Middle frontal gyrus (tissue), 1 donor: ENCODE measurements at regions not wholly inside any gene's neighbourhood (a gene's known extent, or its start where the extent isn't known, plus 50 kb on each side); places are given as distances from the start of the nearest gene placed in this dataset.

Experiments used
- DNase-seq: peaks from one replicate; pipeline ENCODE4 v3.0.0-alpha.2; 2015; ENCODE audit warnings: low spot score; ENCODE audit errors: extremely low spot score

GRCh38 chrX:46305431-46305830 is 239.8 kb downstream of the ZNF674 start:
- no peak for DNase-seq

DNA sequence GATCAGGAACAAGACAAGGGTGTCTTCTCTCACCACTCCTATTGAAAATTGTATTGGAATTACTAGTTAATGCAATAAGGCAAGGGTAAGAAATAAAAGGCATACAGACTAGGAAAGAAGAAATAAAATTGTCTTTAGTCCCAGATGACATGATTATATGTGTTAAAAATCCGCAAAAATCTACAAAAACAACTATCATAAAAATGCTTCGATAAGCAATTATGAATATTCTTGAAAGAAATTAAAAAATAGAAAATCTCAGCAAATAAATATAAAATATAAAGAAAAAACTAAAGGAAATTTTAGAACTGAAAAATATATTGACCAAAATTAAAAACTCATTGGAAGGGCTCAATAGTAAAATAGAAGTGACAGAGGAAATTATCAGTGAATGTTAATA is 243.3 kb downstream of the ZNF674 start:
- no peak for DNase-seq

GRCh38 chrX:46298821-46299220 is 246.4 kb downstream of the ZNF674 start:
- no peak for DNase-seq

DNA sequence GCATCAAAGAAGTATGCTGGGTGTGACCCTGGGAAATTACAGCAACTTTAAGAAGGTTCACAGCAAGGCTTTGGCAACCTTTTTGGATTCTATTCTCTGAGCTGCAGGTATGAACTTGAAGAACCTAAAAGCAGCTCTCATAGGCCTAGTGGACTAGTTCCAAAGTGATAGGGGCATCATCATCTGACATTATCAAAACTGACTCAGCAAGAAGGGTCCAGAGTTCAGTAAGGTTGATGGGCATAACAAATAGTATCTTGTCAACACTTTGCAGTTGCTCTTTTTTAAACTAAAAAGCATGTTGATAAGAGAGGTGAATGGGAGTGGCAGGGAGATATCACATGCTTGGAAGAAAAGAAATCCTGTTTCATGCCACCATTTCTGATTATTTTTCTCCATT is 249.3 kb downstream of the ZNF674 start:
- DNase-seq: no peak

DNA sequence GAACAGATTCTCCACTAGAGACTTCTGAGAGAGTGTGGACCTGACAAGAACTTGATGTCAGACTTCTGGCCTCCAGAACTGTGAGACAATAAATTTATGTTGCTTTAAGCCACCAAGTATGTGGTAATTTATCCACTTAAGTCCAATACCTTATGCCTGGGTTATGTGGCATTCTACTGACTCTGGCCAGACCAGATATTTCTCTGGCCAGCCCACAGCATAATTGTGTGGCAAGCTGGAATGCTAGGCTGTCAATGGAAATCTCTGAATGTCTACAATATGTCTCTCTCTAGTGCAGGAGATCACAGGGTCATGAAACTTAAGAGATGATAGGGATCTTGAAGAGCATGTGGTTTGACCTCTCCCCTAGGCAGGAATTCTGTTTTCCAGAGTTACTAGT is 251.0 kb downstream of the ZNF674 start:
- DNase-seq: no peak

- no peak for DNase-seq
Measured at GRCh38 chrX:46279925-46280313, 265.3 kb downstream of the ZNF674 start.

- no peak for DNase-seq
Measured at GRCh38 chrX:46279214-46279924, 265.9 kb downstream of the ZNF674 start.

- DNase-seq: no peak
Measured at GRCh38 chrX:46278572-46278971, 266.6 kb downstream of the ZNF674 start.

DNA sequence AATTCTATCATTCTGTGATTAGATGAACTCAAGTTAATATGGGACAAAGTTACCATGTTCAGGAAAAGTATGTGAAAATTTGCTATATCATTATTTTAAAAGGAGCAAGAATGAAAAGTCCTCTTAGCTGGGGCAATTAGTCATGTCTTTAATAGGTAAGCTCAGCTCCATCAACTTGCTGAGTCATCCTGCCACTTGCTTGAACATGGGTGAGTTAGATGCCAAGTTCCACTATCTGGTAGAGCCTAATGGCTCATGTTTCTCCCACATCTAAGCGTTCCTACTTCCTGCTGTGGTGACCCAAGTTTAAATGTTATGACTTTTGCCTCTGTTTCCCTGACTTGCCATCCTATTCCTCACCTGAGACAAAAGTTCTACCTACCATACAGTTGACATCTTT is 276.8 kb downstream of the ZNF674 start:
- DNase-seq: no peak

GRCh38 chrX:46263494-46263893 is 281.7 kb downstream of the ZNF674 start:
- no peak for DNase-seq

DNA sequence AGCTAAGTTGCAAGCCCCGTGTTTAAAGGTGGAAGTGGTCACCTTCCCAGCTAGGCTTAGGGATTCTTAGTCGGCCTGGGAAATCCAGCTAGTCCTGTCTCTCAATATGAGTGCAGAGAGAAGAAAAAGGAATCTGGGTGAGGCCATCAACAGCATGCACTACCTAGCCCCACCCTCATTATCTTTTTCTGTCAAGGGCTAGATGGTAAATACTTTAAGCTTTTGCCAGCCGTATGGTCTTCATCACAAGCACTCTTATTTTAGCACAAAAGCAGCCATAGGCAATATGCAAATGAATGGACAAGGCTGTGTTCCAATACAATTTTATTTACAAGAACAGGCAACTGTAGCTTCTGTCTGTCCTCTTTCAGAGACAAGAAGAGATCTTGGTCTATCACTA is 282.9 kb downstream of the ZNF674 start:
- DNase-seq: no peak

DNA sequence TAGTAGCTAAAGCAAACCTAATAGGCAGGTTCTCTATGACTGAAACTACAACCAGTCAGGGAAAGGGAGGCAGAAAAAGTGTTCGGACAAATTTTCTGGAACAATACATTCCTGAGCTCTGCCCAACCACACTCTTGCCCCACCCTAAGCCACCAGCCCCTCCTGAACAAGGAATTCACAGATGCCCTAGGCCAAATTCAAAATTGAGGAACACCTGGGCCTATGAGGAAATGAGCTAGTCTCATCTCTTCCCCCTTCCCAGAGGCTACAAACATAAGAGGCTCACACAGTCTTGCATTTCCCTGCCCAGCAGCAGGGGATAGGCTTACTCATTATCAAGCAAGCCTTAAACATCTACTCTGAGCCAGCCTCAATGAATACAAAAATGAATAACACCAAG is 284.7 kb downstream of the ZNF674 start:
- no peak for DNase-seq

DNA sequence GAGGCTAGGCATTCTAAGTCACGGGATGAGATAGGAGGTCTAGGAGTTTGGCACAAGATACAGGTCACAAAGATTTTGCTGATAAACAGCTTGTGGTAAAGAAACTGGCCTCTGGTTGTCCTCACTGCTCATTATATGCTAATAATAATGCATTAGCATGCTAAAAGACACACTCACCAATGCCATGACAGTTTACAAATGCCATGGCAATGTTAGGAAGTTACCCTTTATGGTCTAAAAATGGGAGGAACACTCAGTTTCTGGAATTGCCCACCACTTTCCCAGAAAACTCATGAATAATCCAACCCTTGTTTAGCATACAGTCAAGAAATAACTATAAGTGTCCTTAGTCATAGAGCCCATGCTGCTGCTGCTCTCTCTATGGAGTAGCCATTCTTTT is 286.9 kb downstream of the ZNF674 start:
- no peak for DNase-seq

GRCh38 chrX:46257451-46257879 is 287.8 kb downstream of the ZNF674 start:
- DNase-seq: no peak

DNA sequence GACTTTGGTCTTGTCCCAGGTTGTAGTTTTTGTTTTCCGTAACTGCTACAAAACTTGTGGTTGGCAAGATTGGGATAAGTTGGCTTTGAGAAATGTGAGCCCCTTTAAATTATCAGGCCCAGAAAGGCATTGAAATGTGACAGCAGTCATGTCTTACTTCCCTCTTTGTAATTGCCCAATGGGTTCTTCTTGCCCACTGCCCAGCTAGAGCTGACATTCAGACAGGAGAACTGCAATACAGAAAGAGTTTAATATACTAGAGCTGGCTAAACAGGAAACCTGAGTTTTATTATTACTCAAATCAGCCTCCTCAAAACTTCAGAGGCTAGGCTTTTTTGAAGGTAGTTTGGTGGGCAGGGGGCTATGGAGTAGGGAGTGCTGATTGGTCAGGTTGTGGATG is 288.3 kb downstream of the ZNF674 start:
- DNase-seq: no peak

DNA sequence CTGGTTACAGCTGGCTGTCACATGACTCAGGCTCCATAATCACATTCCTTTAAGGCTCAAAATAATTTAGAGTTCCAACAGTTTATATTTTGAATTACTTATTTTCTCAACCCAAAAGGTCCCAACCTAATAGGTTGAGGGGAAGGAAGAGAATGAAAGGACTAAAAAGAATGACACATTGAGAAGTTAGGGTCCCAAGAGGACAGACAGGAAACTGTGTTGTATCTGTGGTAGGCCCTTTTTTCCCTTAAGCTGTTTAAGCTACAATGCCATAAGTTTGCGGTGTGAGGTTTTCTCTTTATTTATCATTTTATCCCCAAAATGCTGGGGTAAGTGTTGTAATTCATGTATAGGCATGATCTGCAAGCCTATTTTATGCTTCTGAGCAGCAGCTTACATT is 290.2 kb downstream of the ZNF674 start:
- no peak for DNase-seq

DNA sequence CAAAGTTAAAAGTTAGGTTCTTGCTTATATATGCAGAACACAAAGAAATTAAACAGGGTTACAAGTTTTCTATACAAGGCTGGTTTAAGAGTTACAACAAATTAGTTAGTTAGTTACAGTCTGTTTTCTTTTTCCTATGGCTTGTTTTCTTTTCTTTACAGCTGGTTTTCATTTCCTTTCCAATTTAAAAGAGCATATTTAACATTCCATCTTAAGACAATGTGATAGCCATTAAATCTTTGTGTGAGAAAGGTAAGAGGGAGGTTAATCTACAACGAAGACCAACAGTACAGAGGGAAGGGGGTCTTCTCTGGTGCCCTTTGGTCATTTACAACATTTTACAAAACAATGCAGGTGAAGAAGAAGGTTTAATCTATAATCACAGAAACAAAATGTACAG is 290.6 kb downstream of the ZNF674 start:
- no peak for DNase-seq

GRCh38 chrX:46251755-46252154 is 293.5 kb downstream of the ZNF674 start:
- no peak for DNase-seq

DNA sequence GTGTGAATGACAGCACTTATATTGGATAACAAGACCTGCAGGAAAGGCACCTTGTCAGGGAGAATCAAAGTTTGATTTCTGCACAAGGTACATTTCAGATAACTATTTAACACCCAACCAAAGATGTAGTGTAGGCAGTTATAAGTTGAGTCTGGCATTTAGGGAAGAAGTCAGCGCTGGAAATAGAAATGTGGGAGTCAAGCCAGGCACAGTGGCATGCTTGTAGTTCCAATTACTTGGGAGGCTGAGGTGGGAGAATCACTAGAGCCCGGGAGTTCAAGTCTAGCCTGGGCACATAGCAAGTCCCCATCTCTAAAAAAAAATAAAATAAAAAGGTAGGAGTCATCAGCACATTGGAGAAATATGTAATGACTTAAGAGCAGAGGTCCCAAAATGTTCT is 295.1 kb downstream of the ZNF674 start:
- DNase-seq: no peak

DNA sequence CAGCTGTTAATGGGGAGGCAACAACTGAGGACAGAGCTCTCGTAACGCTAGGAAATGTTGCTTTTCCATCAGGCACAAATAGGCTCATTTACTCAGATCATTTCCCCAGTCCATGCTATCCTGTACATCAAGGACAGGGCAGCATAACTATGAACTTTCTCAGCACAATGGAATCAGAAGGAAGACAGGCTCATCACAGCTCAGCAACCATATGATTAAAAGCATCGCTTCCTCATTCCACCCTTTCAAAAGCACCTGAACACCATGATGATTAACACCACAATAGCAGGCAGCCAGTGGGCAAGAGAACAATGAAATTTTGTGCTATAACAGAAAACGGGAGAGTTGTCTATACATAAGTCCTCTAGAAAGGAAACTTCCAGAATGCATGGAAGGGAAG is 297.8 kb downstream of the ZNF674 start:
- no peak for DNase-seq

DNA sequence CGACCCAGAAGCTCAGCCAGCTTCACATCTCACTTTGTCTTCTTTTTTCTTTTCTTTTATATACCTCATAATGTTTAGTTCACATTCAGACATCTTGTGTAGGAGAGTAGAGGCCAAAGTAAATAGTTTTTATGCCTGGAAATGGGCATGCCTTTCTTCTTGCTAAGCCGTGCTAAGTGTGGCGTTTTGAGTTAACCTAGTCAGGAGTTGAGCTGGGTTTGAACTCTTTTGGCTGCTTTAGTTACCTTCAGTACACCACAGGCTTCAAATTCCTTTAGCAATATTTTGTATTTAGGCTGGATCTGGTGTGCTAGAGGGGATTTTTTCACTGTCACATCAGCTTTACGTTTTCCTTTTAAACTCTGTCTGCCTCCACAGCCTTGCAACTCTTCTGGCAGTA is 300.8 kb downstream of the ZNF674 start:
- DNase-seq: no peak

GRCh38 chrX:46236411-46236810 is 308.8 kb downstream of the ZNF674 start:
- DNase-seq: no peak

GRCh38 chrX:46235778-46236177 is 309.4 kb downstream of the ZNF674 start:
- DNase-seq: no peak

DNA sequence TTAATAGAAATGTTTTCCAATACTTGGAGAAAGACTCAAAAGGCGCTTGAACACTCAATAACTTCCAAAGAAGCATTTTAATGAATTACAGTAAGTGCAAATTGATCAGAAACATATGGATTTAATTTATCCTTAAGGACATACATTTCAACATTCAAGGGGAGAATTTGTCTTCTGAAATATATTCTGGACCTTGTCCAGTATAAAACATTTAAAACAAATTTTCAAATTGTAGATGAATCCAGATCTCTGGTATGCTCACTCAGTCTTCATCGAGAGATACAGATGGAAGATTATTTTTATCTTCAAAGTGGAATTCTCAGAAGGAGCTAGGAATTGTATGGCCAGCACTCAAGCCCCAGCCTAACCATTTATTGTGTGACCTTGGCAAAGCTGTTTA is 310.4 kb downstream of the ZNF674 start:
- no peak for DNase-seq
